ACC112 (cell line): ENCODE measurements at regions not wholly inside any gene's neighbourhood (a gene's known extent, or its start where the extent isn't known, plus 50 kb on each side); places are given as distances from the start of the nearest gene placed in this dataset.
"Not testable (repeated sequence)": the region's sequence is repeated elsewhere in the genome, so short reads cannot be mapped to it uniquely, and the experiment has no call there.

Source experiments
- H2AFZ ChIP-seq: fragments of 200-600 bp; sonication (generic); one replicate; pipeline ENCODE4 v1.6.0; 2017; ENCODE audit warnings: antibody characterized with exemption, low read length; ENCODE audit not compliant: unreplicated experiment
- H3K27ac ChIP-seq: fragments of 200-600 bp; sonication (generic); 2 replicates; pipeline ENCODE4 v1.5.1; 2014; ENCODE audit warnings: low read depth, mild to moderate bottlenecking, antibody characterized with exemption, low read length, moderate library complexity
- H3K27me3 ChIP-seq: fragments of 200-600 bp; sonication (generic); 2 replicates; pipeline ENCODE4 v1.6.1; 2014; ENCODE audit warnings: mild to moderate bottlenecking, antibody characterized with exemption, low read length, moderate library complexity, mixed read lengths; ENCODE audit not compliant: insufficient read depth
- H3K36me3 ChIP-seq: fragments of 200-600 bp; sonication (generic); 2 replicates; pipeline ENCODE4 v1.6.1; 2016; ENCODE audit warnings: mild to moderate bottlenecking, antibody characterized with exemption, low read length, moderate library complexity, mixed read lengths; ENCODE audit not compliant: insufficient read depth
- H3K4me1 ChIP-seq: fragments of 200-600 bp; sonication (generic); one replicate; pipeline ENCODE4 v1.6.1; 2016; ENCODE audit warnings: low read length, mixed read lengths; ENCODE audit not compliant: insufficient read depth, unreplicated experiment, control insufficient read depth
- H3K4me3 ChIP-seq: fragments of 200-600 bp; sonication (generic); 2 replicates; pipeline ENCODE4 v1.5.1; 2014; ENCODE audit warnings: mild to moderate bottlenecking, low read depth, low read length
- H3K79me2 ChIP-seq: fragments of 200-600 bp; sonication (generic); one replicate; pipeline ENCODE4 v1.6.0; 2016; ENCODE audit warnings: low read length; ENCODE audit not compliant: control insufficient read depth, unreplicated experiment, insufficient read depth

GRCh38 chr19:28595722-28596480 is 617.0 kb downstream of the UQCRFS1 start:
- no peaks in the 10 kb centered on the region for H3K79me2 ChIP-seq
- no peak overlapping the region for H3K4me3 ChIP-seq
- no peaks in the 10 kb centered on the region for H3K4me1 ChIP-seq
- no peak overlapping the region for H2AFZ ChIP-seq
- H3K36me3 ChIP-seq: no peaks in the 10 kb centered on the region
- no peak overlapping the region for H3K27ac ChIP-seq
- no peaks in the 10 kb centered on the region for H3K27me3 ChIP-seq

- Histone ChIP-seq H3K27ac (no peak overlapping the region), H3K79me2 (no peaks in the 10 kb centered on the region), H3K27me3 (no peaks in the 10 kb centered on the region), H3K4me3 (no peak overlapping the region), H2AFZ (no peak overlapping the region), H3K4me1 (no peaks in the 10 kb centered on the region), H3K36me3 (no peaks in the 10 kb centered on the region)
Measured at GRCh38 chr19:28594737-28595136, 618.2 kb downstream of the UQCRFS1 start.

GRCh38 chr19:28589991-28590411 is 623.0 kb downstream of the UQCRFS1 start:
- H3K36me3 ChIP-seq, H3K79me2 ChIP-seq, H3K4me1 ChIP-seq, H3K27me3 ChIP-seq, H3K4me3 ChIP-seq, H3K27ac ChIP-seq, H2AFZ ChIP-seq: not testable (repeated sequence)

- no peaks in the 10 kb centered on the region for H3K27me3 ChIP-seq
- no peak overlapping the region for H2AFZ ChIP-seq
- H3K27ac ChIP-seq: no peak overlapping the region
- H3K79me2 ChIP-seq: no peaks in the 10 kb centered on the region
- H3K36me3 ChIP-seq: no peaks in the 10 kb centered on the region
- no peak overlapping the region for H3K4me3 ChIP-seq
- no peaks in the 10 kb centered on the region for H3K4me1 ChIP-seq
Measured at GRCh38 chr19:28586474-28586873, 626.5 kb downstream of the UQCRFS1 start.

- Histone ChIP-seq H2AFZ (no peak overlapping the region), H3K36me3 (no peaks in the 10 kb centered on the region), H3K27ac (no peak overlapping the region), H3K79me2 (no peaks in the 10 kb centered on the region), H3K4me1 (no peaks in the 10 kb centered on the region), H3K27me3 (no peaks in the 10 kb centered on the region), H3K4me3 (no peak overlapping the region)
Measured at GRCh38 chr19:28585796-28586195, 627.2 kb downstream of the UQCRFS1 start.

- no peak overlapping the region for H2AFZ ChIP-seq
- H3K27ac ChIP-seq: no peak overlapping the region
- no peak overlapping the region for H3K4me3 ChIP-seq
- no peaks in the 10 kb centered on the region for H3K36me3 ChIP-seq
- H3K79me2 ChIP-seq: no peaks in the 10 kb centered on the region
- H3K27me3 ChIP-seq: no peaks in the 10 kb centered on the region
- H3K4me1 ChIP-seq: no peaks in the 10 kb centered on the region
Measured at GRCh38 chr19:28583713-28584112, 629.2 kb downstream of the UQCRFS1 start.

- no peaks in the 10 kb centered on the region for H3K79me2 ChIP-seq
- H3K27ac ChIP-seq: no peak overlapping the region
- H2AFZ ChIP-seq: no peak overlapping the region
- no peaks in the 10 kb centered on the region for H3K27me3 ChIP-seq
- H3K36me3 ChIP-seq: no peaks in the 10 kb centered on the region
- H3K4me1 ChIP-seq: no peaks in the 10 kb centered on the region
- no peak overlapping the region for H3K4me3 ChIP-seq
Measured at GRCh38 chr19:28583242-28583641, 629.7 kb downstream of the UQCRFS1 start.

GRCh38 chr19:28582796-28583195 is 630.2 kb downstream of the UQCRFS1 start:
- H3K27me3 ChIP-seq: no peaks in the 10 kb centered on the region
- H2AFZ ChIP-seq: no peak overlapping the region

GRCh38 chr19:28582344-28582743 is 630.6 kb downstream of the UQCRFS1 start:
- Histone ChIP-seq H3K36me3 (no peaks in the 10 kb centered on the region), H3K79me2 (no peaks in the 10 kb centered on the region), H3K27ac (no peak overlapping the region), H3K4me1 (no peaks in the 10 kb centered on the region), H2AFZ (no peak overlapping the region), H3K4me3 (no peak overlapping the region), H3K27me3 (no peaks in the 10 kb centered on the region)

More at GRCh38 chr19:28582796-28583195, 630.2 kb downstream of the UQCRFS1 start:
- Histone ChIP-seq H3K79me2 (no peaks in the 10 kb centered on the region), H3K4me3 (no peak overlapping the region), H3K36me3 (no peaks in the 10 kb centered on the region), H3K27ac (no peak overlapping the region), H3K4me1 (no peaks in the 10 kb centered on the region)

GRCh38 chr19:28581468-28581770 is 631.5 kb downstream of the UQCRFS1 start:
- Histone ChIP-seq H3K4me3 (no peak overlapping the region), H3K36me3 (no peaks in the 10 kb centered on the region), H3K4me1 (no peaks in the 10 kb centered on the region), H3K79me2 (no peaks in the 10 kb centered on the region), H3K27ac (no peak overlapping the region), H3K27me3 (no peaks in the 10 kb centered on the region), H2AFZ (no peak overlapping the region)

- Histone ChIP-seq H3K36me3 (no peaks in the 10 kb centered on the region), H3K27me3 (no peaks in the 10 kb centered on the region)
Measured at GRCh38 chr19:28578786-28579505, 634.0 kb downstream of the UQCRFS1 start.

More at GRCh38 chr19:28578786-28579505, 634.0 kb downstream of the UQCRFS1 start:
- Histone ChIP-seq H3K4me3 (no peak overlapping the region), H3K27ac (no peak overlapping the region), H2AFZ (no peak overlapping the region), H3K4me1 (no peaks in the 10 kb centered on the region), H3K79me2 (no peaks in the 10 kb centered on the region)
